ENCODE measurements at regions not wholly inside any gene's neighbourhood (a gene's known extent, or its start where the extent isn't known, plus 50 kb on each side); places are given as distances from the start of the nearest gene placed in this dataset.

DNA sequence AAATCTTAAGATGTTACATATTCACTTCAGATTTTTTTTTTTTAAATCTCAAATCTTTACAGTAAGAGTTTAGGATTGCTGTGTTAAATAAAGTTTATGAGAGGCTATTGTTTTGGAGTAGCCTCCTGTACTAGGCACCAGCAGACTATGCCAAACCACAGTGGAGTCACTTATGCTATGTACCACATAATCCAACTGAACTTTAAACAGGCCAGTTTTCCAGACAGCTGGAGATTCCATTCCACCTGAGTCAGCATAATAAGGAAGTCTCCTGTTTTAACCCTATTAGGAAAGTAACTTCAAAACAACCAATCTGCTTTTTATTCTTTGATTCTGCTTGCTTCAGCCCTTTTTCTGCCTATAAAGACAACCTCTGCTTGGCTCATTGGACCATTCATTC lies 205.2 kb downstream of the CSNK1G3 start (continued):
- TF ChIP-seq, protein P1, sequence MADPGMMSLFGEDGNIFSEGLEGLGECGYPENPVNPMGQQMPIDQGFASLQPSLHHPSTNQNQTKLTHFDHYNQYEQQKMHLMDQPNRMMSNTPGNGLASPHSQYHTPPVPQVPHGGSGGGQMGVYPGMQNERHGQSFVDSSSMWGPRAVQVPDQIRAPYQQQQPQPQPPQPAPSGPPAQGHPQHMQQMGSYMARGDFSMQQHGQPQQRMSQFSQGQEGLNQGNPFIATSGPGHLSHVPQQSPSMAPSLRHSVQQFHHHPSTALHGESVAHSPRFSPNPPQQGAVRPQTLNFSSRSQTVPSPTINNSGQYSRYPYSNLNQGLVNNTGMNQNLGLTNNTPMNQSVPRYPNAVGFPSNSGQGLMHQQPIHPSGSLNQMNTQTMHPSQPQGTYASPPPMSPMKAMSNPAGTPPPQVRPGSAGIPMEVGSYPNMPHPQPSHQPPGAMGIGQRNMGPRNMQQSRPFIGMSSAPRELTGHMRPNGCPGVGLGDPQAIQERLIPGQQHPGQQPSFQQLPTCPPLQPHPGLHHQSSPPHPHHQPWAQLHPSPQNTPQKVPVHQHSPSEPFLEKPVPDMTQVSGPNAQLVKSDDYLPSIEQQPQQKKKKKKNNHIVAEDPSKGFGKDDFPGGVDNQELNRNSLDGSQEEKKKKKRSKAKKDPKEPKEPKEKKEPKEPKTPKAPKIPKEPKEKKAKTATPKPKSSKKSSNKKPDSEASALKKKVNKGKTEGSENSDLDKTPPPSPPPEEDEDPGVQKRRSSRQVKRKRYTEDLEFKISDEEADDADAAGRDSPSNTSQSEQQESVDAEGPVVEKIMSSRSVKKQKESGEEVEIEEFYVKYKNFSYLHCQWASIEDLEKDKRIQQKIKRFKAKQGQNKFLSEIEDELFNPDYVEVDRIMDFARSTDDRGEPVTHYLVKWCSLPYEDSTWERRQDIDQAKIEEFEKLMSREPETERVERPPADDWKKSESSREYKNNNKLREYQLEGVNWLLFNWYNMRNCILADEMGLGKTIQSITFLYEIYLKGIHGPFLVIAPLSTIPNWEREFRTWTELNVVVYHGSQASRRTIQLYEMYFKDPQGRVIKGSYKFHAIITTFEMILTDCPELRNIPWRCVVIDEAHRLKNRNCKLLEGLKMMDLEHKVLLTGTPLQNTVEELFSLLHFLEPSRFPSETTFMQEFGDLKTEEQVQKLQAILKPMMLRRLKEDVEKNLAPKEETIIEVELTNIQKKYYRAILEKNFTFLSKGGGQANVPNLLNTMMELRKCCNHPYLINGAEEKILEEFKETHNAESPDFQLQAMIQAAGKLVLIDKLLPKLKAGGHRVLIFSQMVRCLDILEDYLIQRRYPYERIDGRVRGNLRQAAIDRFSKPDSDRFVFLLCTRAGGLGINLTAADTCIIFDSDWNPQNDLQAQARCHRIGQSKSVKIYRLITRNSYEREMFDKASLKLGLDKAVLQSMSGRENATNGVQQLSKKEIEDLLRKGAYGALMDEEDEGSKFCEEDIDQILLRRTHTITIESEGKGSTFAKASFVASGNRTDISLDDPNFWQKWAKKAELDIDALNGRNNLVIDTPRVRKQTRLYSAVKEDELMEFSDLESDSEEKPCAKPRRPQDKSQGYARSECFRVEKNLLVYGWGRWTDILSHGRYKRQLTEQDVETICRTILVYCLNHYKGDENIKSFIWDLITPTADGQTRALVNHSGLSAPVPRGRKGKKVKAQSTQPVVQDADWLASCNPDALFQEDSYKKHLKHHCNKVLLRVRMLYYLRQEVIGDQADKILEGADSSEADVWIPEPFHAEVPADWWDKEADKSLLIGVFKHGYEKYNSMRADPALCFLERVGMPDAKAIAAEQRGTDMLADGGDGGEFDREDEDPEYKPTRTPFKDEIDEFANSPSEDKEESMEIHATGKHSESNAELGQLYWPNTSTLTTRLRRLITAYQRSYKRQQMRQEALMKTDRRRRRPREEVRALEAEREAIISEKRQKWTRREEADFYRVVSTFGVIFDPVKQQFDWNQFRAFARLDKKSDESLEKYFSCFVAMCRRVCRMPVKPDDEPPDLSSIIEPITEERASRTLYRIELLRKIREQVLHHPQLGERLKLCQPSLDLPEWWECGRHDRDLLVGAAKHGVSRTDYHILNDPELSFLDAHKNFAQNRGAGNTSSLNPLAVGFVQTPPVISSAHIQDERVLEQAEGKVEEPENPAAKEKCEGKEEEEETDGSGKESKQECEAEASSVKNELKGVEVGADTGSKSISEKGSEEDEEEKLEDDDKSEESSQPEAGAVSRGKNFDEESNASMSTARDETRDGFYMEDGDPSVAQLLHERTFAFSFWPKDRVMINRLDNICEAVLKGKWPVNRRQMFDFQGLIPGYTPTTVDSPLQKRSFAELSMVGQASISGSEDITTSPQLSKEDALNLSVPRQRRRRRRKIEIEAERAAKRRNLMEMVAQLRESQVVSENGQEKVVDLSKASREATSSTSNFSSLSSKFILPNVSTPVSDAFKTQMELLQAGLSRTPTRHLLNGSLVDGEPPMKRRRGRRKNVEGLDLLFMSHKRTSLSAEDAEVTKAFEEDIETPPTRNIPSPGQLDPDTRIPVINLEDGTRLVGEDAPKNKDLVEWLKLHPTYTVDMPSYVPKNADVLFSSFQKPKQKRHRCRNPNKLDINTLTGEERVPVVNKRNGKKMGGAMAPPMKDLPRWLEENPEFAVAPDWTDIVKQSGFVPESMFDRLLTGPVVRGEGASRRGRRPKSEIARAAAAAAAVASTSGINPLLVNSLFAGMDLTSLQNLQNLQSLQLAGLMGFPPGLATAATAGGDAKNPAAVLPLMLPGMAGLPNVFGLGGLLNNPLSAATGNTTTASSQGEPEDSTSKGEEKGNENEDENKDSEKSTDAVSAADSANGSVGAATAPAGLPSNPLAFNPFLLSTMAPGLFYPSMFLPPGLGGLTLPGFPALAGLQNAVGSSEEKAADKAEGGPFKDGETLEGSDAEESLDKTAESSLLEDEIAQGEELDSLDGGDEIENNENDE (IDR thresholded peaks at IDR 0.05; ENCODE audit: insufficient replicate concordance, low read length) = no peak
- TF ChIP-seq, protein P2, sequence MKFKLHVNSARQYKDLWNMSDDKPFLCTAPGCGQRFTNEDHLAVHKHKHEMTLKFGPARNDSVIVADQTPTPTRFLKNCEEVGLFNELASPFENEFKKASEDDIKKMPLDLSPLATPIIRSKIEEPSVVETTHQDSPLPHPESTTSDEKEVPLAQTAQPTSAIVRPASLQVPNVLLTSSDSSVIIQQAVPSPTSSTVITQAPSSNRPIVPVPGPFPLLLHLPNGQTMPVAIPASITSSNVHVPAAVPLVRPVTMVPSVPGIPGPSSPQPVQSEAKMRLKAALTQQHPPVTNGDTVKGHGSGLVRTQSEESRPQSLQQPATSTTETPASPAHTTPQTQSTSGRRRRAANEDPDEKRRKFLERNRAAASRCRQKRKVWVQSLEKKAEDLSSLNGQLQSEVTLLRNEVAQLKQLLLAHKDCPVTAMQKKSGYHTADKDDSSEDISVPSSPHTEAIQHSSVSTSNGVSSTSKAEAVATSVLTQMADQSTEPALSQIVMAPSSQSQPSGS (IDR thresholded peaks at IDR 0.05; ENCODE audit: low read length) = no peak
- TF ChIP-seq EZH2 (IDR thresholded peaks at IDR 0.05; ENCODE audit: low read depth, low read length, severe bottlenecking) (no peak), SUZ12 (IDR thresholded peaks at IDR 0.05; ENCODE audit: low read length) (no peak), JUN (IDR thresholded peaks at IDR 0.05; ENCODE audit: low read depth, low read length) (no peak), KDM1A (IDR thresholded peaks at IDR 0.05; ENCODE audit: borderline replicate concordance, low read length) (no peak), RFX5 (IDR thresholded peaks at IDR 0.05; ENCODE audit: borderline replicate concordance, low read depth, low read length) (no peak)

Data from H1 (cell line).